ENCODE measurements at regions not wholly inside any gene's neighbourhood (a gene's known extent, or its start where the extent isn't known, plus 50 kb on each side); places are given as distances from the start of the nearest gene placed in this dataset.

DNA sequence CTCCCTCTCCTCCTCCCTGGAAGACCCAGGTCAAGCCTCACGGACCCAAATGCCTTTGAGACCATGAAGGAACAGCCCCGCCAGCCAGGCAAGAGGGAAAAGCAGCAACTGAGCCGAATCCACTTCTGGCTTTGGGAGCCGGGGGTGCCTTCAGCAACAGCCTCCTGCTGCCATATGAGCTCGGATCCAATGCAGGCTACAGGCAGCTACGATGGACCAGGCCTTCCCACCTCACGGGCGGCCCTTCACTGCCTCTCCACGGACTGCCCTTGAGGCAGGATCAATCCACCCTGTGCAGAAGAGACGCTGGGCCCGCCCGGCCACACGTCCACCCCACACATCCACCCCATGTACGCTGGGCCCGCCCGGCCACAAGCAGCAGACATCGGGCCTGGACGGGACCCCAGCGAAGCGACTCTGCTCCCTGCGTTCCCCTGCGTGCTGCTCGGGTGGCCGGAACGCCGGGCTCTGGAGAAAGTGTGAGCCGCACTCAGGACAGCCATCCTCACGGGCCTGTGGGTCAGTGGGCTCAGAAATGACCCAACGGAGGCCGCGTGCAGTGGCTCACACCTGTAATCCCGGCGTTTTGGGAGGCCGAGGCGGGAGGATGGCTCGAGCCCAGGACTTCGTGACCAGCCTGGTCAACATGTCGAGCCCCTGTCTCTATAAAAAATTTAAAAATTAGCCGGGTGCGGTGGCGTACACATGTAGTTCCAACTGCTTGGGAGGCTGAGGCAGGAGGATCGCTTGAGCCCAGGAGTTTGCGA is 82.0 kb downstream of the FOXL3 start:
- in situ Hi-C loops (cut with HindIII; ENCODE audit: low pct_ligation_motif_present, low sequenced_read_pairs): no loop called here
- no peak for DNase-seq
- no peak for TF ChIP-seq CTCF (IDR thresholded peaks at IDR 0.05; ENCODE audit: low read depth, low read length, missing control alignments)
- Histone ChIP-seq H3K4me3 (ENCODE audit: low read depth, low read length) (no peak overlapping the region), H3K27me3 (replicated peaks) (peaks cover 5% of the 10 kb centered on the region), H3K27ac (no peak overlapping the region), H3K36me3 (replicated peaks) (no peaks in the 10 kb centered on the region)

DNA sequence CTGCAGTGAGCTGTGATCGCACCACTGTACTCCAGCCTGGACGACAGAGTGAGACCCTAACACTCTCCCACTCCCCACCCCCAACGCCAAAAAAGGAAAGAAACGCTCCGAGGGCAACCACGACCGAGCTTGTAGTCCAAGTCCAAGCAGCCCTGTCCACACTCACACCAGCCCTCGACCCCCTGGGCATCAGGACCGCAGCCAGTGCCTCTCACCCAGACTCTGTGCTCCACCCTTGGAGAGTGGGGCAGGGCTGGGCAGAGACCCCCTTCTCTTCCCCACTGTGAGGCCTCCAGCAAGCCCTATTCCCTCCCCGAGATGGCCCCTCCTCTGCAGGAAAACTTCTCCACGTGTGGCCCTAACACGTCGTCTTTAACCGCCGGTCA is 82.6 kb downstream of the FOXL3 start:
- no peak overlapping the region for H3K4me3 ChIP-seq (ENCODE audit: low read depth, low read length)
- no peak overlapping the region for H3K27ac ChIP-seq
- no peak for DNase-seq
- H3K27me3 ChIP-seq (replicated peaks): peaks cover 5% of the 10 kb centered on the region
- TF ChIP-seq CTCF (IDR thresholded peaks at IDR 0.05; ENCODE audit: low read depth, low read length, missing control alignments): no peak
- in situ Hi-C loops (cut with HindIII; ENCODE audit: low pct_ligation_motif_present, low sequenced_read_pairs): no loop called here
- no peaks in the 10 kb centered on the region for H3K36me3 ChIP-seq (replicated peaks)

DNA sequence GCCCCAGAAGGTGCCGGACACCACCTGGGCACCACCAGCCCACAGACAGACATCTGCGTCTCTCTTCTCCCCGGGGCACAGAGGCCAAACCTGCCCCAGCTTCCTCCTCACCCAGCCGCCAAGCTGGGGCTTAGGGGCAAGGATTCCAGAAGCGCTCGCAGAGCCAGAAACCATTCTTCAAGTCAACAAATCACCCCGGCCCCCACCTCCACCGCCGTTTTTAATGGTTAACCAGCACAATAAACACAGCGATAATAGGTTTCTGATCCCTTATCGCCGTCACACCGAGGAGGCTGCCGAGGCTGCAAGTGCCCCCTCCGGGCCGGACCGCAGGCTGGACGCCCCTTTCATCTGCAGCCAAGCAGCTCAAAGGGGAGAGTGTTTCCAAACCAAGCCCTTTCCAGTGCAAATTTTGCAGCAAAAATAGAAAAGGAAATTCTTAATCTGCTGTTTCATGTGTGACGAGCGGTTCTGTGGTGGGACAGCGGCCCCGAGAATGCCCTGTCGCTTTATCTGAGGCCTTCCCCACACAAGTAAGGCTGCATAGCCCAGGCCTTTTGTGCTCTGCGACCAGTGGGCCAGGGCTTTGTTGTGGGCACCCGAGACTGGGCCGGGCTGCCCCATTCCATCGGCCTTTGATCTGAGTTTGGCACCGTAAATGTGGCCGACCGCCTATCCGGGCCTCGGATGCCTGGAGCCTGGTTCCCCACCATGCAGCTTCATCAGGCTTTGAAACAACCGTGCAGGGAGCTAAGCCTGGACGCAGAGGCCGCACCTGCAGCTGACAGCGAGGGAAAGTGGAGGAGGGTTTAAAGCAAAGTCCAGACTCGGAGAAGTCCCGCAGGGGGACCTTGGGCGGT is 83.2 kb downstream of the FOXL3 start:
- H3K27me3 ChIP-seq (replicated peaks): peaks cover 5% of the 10 kb centered on the region
- H3K4me3 ChIP-seq (ENCODE audit: low read depth, low read length): no peak overlapping the region
- no peak for TF ChIP-seq CTCF (IDR thresholded peaks at IDR 0.05; ENCODE audit: low read depth, low read length, missing control alignments)
- no peaks in the 10 kb centered on the region for H3K36me3 ChIP-seq (replicated peaks)
- DNase-seq: no peak
- no peak overlapping the region for H3K27ac ChIP-seq
- in situ Hi-C loops (cut with HindIII; ENCODE audit: low pct_ligation_motif_present, low sequenced_read_pairs): no loop called here

DNA sequence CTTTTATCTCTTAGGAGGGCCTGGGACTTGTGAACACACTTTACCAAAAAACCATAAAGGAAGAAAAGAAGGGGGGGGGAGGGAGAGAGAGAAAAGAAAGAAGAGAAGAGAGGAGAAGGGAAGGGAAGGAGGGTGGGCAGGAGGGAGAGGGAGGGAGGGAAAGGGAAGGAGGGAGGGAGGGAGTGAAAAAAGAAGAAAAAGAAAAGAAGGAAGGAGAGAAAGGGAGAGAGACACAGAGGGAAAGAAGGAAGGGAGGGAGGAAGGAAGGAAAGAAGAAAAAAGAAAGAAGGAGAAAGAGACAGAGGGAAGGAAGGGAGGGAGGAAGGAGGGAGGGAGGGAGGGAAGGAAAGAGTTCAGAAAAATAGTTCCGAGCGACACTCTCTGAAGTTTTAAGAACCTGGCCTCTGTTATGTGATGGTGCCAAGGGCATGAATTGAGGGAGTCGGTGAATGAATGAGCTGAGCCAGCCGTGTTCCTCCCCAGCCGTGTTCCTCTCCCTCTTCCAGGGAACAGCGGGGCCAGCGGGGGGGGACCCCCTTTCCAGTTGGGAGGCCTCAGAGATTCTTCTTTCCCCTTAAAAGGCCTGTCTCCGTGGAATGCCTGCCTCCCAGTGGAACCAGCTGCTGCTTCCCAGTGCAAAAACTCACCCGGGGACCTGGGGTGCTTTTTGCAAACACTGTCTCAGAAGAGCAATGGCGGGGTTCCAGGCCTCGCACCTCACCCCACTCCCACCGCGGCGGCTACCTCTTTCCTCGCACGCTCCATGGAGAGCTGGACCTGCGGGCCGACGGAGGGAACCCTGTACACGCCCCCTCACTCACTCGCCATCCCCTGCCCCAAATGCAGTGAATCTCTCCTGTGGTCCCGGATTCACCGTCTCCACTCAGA is 84.1 kb downstream of the FOXL3 start:
- TF ChIP-seq CTCF (IDR thresholded peaks at IDR 0.05; ENCODE audit: low read depth, low read length, missing control alignments): no peak
- Histone ChIP-seq H3K27me3 (replicated peaks) (peaks cover 5% of the 10 kb centered on the region), H3K4me3 (ENCODE audit: low read depth, low read length) (no peak overlapping the region), H3K27ac (no peak overlapping the region), H3K36me3 (replicated peaks) (no peaks in the 10 kb centered on the region)
- DNase-seq: no peak
- in situ Hi-C loops (cut with HindIII; ENCODE audit: low pct_ligation_motif_present, low sequenced_read_pairs): no loop called here

DNA sequence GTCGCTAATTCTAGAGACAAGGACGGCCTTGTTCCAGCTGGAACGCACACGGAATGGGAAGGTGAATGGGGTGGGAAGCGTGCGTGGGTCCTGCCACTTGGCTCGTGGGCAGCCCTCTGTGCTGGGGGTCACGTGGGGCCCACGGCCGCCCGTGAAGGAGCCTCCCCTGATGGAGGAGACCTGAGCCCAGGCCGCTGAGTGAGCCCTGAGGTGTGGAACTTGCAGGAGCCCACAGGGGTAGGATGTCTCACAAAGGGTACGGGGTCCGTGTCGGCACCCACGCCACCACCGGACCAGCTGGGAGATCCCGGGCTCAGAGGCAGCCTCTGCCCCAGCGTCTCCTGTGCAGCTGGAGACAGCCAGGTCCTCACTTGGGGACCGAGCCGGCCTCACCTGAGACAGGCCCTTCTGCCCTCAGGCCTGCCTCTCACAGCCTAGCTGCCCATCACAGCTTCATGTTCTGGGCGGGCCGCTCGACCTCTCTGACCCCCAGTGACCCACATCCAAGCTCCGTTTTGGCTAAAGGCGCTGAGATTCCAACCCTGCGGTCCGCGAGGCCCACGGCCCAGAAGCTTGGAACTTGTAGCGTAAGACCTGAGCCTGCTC is 84.8 kb downstream of the FOXL3 start:
- Histone ChIP-seq H3K4me3 (ENCODE audit: low read depth, low read length) (no peak overlapping the region), H3K27me3 (replicated peaks) (peaks cover 8% of the 10 kb centered on the region), H3K27ac (no peak overlapping the region), H3K36me3 (replicated peaks) (no peaks in the 10 kb centered on the region)
- no peak for TF ChIP-seq CTCF (IDR thresholded peaks at IDR 0.05; ENCODE audit: low read depth, low read length, missing control alignments)
- in situ Hi-C loops (cut with HindIII; ENCODE audit: low pct_ligation_motif_present, low sequenced_read_pairs): no loop called here
- no peak for DNase-seq

All from brain microvascular endothelial cell (primary cell).